ENCODE measurements at regions not wholly inside any gene's neighbourhood (a gene's known extent, or its start where the extent isn't known, plus 50 kb on each side); places are given as distances from the start of the nearest gene placed in this dataset.
"Not testable (repeated sequence)": the region's sequence is repeated elsewhere in the genome, so short reads cannot be mapped to it uniquely, and the experiment has no call there.

- Histone ChIP-seq H3K36me3 (ENCODE audit: insufficient read depth, low read length) (no peaks in the 10 kb centered on the region), H3K9me3 (ENCODE audit: low read depth, low read length) (no peaks in the 10 kb centered on the region), H3K27ac (no peak overlapping the region), H3K9ac (ENCODE audit: insufficient read length) (no peak overlapping the region), H3K4me3 (no peak overlapping the region)
- TF ChIP-seq POLR2AphosphoS5 (IDR thresholded peaks at IDR 0.05; ENCODE audit: borderline replicate concordance, low read depth, low read length) (no peak), FOXP2 (optimal IDR thresholded peaks at IDR 0.05; ENCODE audit: control extremely low read depth, extremely low read length, insufficient read depth) (no peak), EZH2 (IDR thresholded peaks at IDR 0.05) (no peak)
- no peak for DNase-seq (ENCODE audit: low read depth, low spot score)
Measured at GRCh38 chr17:54172985-54173316, 350.2 kb downstream of the KIF2B start.

- Histone ChIP-seq H3K4me3 (no peak overlapping the region), H3K9me3 (ENCODE audit: low read depth, low read length) (no peaks in the 10 kb centered on the region), H3K27ac (no peak overlapping the region), H3K9ac (ENCODE audit: insufficient read length) (no peak overlapping the region), H3K36me3 (ENCODE audit: insufficient read depth, low read length) (no peaks in the 10 kb centered on the region)
- DNase-seq (ENCODE audit: low read depth, low spot score), result no peak
- TF ChIP-seq POLR2AphosphoS5 (IDR thresholded peaks at IDR 0.05; ENCODE audit: borderline replicate concordance, low read depth, low read length), result no peak
- no peak for TF ChIP-seq EZH2 (IDR thresholded peaks at IDR 0.05)
- TF ChIP-seq FOXP2 (optimal IDR thresholded peaks at IDR 0.05; ENCODE audit: control extremely low read depth, extremely low read length, insufficient read depth), result no peak
Measured at GRCh38 chr17:54177606-54178308, 355.0 kb downstream of the KIF2B start.

GRCh38 chr17:54180950-54181349, 358.2 kb downstream of the KIF2B start:
- TF ChIP-seq FOXP2 (optimal IDR thresholded peaks at IDR 0.05; ENCODE audit: control extremely low read depth, extremely low read length, insufficient read depth), result no peak
- no peak for TF ChIP-seq POLR2AphosphoS5 (IDR thresholded peaks at IDR 0.05; ENCODE audit: borderline replicate concordance, low read depth, low read length)
- TF ChIP-seq EZH2 (IDR thresholded peaks at IDR 0.05), result no peak
- no peak overlapping the region for H3K27ac ChIP-seq
- no peak overlapping the region for H3K9ac ChIP-seq (ENCODE audit: insufficient read length)
- H3K9me3 ChIP-seq (ENCODE audit: low read depth, low read length), result no peaks in the 10 kb centered on the region
- no peak for DNase-seq (ENCODE audit: low read depth, low spot score)
- no peaks in the 10 kb centered on the region for H3K36me3 ChIP-seq (ENCODE audit: insufficient read depth, low read length)
- no peak overlapping the region for H3K4me3 ChIP-seq

- H3K9me3 ChIP-seq (ENCODE audit: low read depth, low read length), result no peaks in the 10 kb centered on the region
- H3K27ac ChIP-seq, result no peak overlapping the region
- no peaks in the 10 kb centered on the region for H3K36me3 ChIP-seq (ENCODE audit: insufficient read depth, low read length)
- no peak for TF ChIP-seq POLR2AphosphoS5 (IDR thresholded peaks at IDR 0.05; ENCODE audit: borderline replicate concordance, low read depth, low read length)
- no peak for TF ChIP-seq FOXP2 (optimal IDR thresholded peaks at IDR 0.05; ENCODE audit: control extremely low read depth, extremely low read length, insufficient read depth)
- DNase-seq (ENCODE audit: low read depth, low spot score), result no peak
- H3K9ac ChIP-seq (ENCODE audit: insufficient read length), result no peak overlapping the region
- no peak overlapping the region for H3K4me3 ChIP-seq
Measured at GRCh38 chr17:54191261-54191660, 368.5 kb downstream of the KIF2B start.

GRCh38 chr17:54194268-54194667, 371.5 kb downstream of the KIF2B start:
- Histone ChIP-seq H3K4me3 (no peak overlapping the region), H3K36me3 (ENCODE audit: insufficient read depth, low read length) (no peaks in the 10 kb centered on the region), H3K9me3 (ENCODE audit: low read depth, low read length) (no peaks in the 10 kb centered on the region), H3K27ac (no peak overlapping the region), H3K9ac (ENCODE audit: insufficient read length) (no peak overlapping the region)
- TF ChIP-seq FOXP2 (optimal IDR thresholded peaks at IDR 0.05; ENCODE audit: control extremely low read depth, extremely low read length, insufficient read depth) (no peak), POLR2AphosphoS5 (IDR thresholded peaks at IDR 0.05; ENCODE audit: borderline replicate concordance, low read depth, low read length) (no peak), EZH2 (IDR thresholded peaks at IDR 0.05) (no peak)
- no peak for DNase-seq (ENCODE audit: low read depth, low spot score)

GRCh38 chr17:54196751-54197150, 374.0 kb downstream of the KIF2B start:
- Histone ChIP-seq H3K9ac (ENCODE audit: insufficient read length) (no peak overlapping the region), H3K36me3 (ENCODE audit: insufficient read depth, low read length) (no peaks in the 10 kb centered on the region), H3K4me3 (no peak overlapping the region), H3K9me3 (ENCODE audit: low read depth, low read length) (no peaks in the 10 kb centered on the region), H3K27ac (no peak overlapping the region)
- TF ChIP-seq FOXP2 (optimal IDR thresholded peaks at IDR 0.05; ENCODE audit: control extremely low read depth, extremely low read length, insufficient read depth) (no peak), POLR2AphosphoS5 (IDR thresholded peaks at IDR 0.05; ENCODE audit: borderline replicate concordance, low read depth, low read length) (no peak), EZH2 (IDR thresholded peaks at IDR 0.05) (no peak)
- no peak for DNase-seq (ENCODE audit: low read depth, low spot score)

- not testable (repeated sequence) for H3K4me3 ChIP-seq; H3K27ac ChIP-seq; H3K36me3 ChIP-seq (ENCODE audit: insufficient read depth, low read length); H3K9me3 ChIP-seq (ENCODE audit: low read depth, low read length); DNase-seq (ENCODE audit: low read depth, low spot score); H3K9ac ChIP-seq (ENCODE audit: insufficient read length)
Measured at GRCh38 chr17:54201380-54201779, 378.7 kb downstream of the KIF2B start.

- no peaks in the 10 kb centered on the region for H3K9me3 ChIP-seq (ENCODE audit: low read depth, low read length)
- no peak for TF ChIP-seq POLR2AphosphoS5 (IDR thresholded peaks at IDR 0.05; ENCODE audit: borderline replicate concordance, low read depth, low read length)
- no peak for TF ChIP-seq FOXP2 (optimal IDR thresholded peaks at IDR 0.05; ENCODE audit: control extremely low read depth, extremely low read length, insufficient read depth)
- no peak for TF ChIP-seq EZH2 (IDR thresholded peaks at IDR 0.05)
- H3K9ac ChIP-seq (ENCODE audit: insufficient read length), result no peak overlapping the region
- H3K27ac ChIP-seq, result no peak overlapping the region
- DNase-seq (ENCODE audit: low read depth, low spot score), result no peak
- no peaks in the 10 kb centered on the region for H3K36me3 ChIP-seq (ENCODE audit: insufficient read depth, low read length)
- H3K4me3 ChIP-seq, result no peak overlapping the region
Measured at GRCh38 chr17:54220829-54221228, 398.1 kb downstream of the KIF2B start.

- no peak for DNase-seq (ENCODE audit: low read depth, low spot score)
- no peaks in the 10 kb centered on the region for H3K36me3 ChIP-seq (ENCODE audit: insufficient read depth, low read length)
- H3K9me3 ChIP-seq (ENCODE audit: low read depth, low read length), result no peaks in the 10 kb centered on the region
- no peak overlapping the region for H3K9ac ChIP-seq (ENCODE audit: insufficient read length)
- no peak overlapping the region for H3K27ac ChIP-seq
- TF ChIP-seq FOXP2 (optimal IDR thresholded peaks at IDR 0.05; ENCODE audit: control extremely low read depth, extremely low read length, insufficient read depth), result no peak
- no peak for TF ChIP-seq POLR2AphosphoS5 (IDR thresholded peaks at IDR 0.05; ENCODE audit: borderline replicate concordance, low read depth, low read length)
- no peak for TF ChIP-seq EZH2 (IDR thresholded peaks at IDR 0.05)
- no peak overlapping the region for H3K4me3 ChIP-seq
Measured at GRCh38 chr17:54221499-54221898, 398.8 kb downstream of the KIF2B start.

All from SK-N-MC (cell line).